Upper lobe of right lung (tissue), 1 donor: ENCODE measurements at regions not wholly inside any gene's neighbourhood (a gene's known extent, or its start where the extent isn't known, plus 50 kb on each side); places are given as distances from the start of the nearest gene placed in this dataset.
A peak's percentile ranks its signal among the peaks of the same experiment; 100 is the strongest.

Source experiments
- ATAC-seq: fragments of 200-7000 bp; cut with Tn5 transposase; one replicate; pipeline ENCODE4 v1.9.1; 2020; ENCODE audit warnings: mild to moderate bottlenecking, moderate library complexity
- DNase-seq: peaks from one replicate; pipeline ENCODE4 v3.0.0-alpha.2; 2020
- H3K27ac ChIP-seq: fragments of 200-600 bp; one replicate; pipeline ENCODE4 v1.8.0; 2022
- H3K27me3 ChIP-seq: fragments of 200-600 bp; one replicate; pipeline ENCODE4 v1.8.0; 2022; ENCODE audit warnings: mild to moderate bottlenecking
- H3K36me3 ChIP-seq: fragments of 200-600 bp; one replicate; pipeline ENCODE4 v1.8.0; 2022
- H3K4me1 ChIP-seq: fragments of 200-600 bp; one replicate; pipeline ENCODE4 v1.8.0; 2022
- H3K4me3 ChIP-seq: fragments of 200-600 bp; one replicate; pipeline ENCODE4 v1.8.0; 2022; ENCODE audit warnings: mild to moderate bottlenecking
- H3K9me3 ChIP-seq: fragments of 200-600 bp; one replicate; pipeline ENCODE4 v1.8.0; 2022
- CTCF ChIP-seq: fragments of 200-600 bp; IDR thresholded peaks from one replicate; pipeline ENCODE4 v1.8.0; 2022; ENCODE audit warnings: antibody characterized with exemption
- intact Hi-C: fragments of 100-400 bp; cut with DNase I; formaldehyde crosslinking; loops from one replicate; pipeline ENCODE4 v1.11.0; 2022
- donor health status: DM: no; HTN: yes; CAD: no; lungs with severe emphysema.

GRCh38 chr11:119539583-119539982, 116.6 kb upstream of the THY1 start:
- Histone ChIP-seq H3K9me3 (no peaks in the 10 kb centered on the region), H3K4me1 (no peaks in the 10 kb centered on the region), H3K27me3 (peaks cover 6% of the 10 kb centered on the region), H3K27ac (no peak overlapping the region), H3K4me3 (no peak overlapping the region), H3K36me3 (no peaks in the 10 kb centered on the region)
- no peak for TF ChIP-seq CTCF
- DNase-seq = no peak
- ATAC-seq = no peak
- intact Hi-C loops = no loop called here

- Histone ChIP-seq H3K36me3 (no peaks in the 10 kb centered on the region), H3K27me3 (peaks cover 6% of the 10 kb centered on the region), H3K27ac (no peak overlapping the region), H3K4me3 (no peak overlapping the region), H3K4me1 (no peaks in the 10 kb centered on the region), H3K9me3 (no peaks in the 10 kb centered on the region)
- peak; percentile 3 for DNase-seq
- intact Hi-C loops = no loop called here
- no peak for TF ChIP-seq CTCF
- ATAC-seq = peak; percentile 31
Measured at GRCh38 chr11:119538753-119539152, 115.8 kb upstream of the THY1 start.

- no peaks in the 10 kb centered on the region for H3K4me1 ChIP-seq
- ATAC-seq (no peak), DNase-seq (peak; percentile 6)
- H3K27me3 ChIP-seq = peaks cover 10% of the 10 kb centered on the region
- intact Hi-C loops = no loop called here
- H3K27ac ChIP-seq = no peak overlapping the region
- H3K36me3 ChIP-seq = no peaks in the 10 kb centered on the region
- TF ChIP-seq CTCF = no peak
- no peaks in the 10 kb centered on the region for H3K9me3 ChIP-seq
- no peak overlapping the region for H3K4me3 ChIP-seq
Measured at GRCh38 chr11:119537306-119538253, 114.6 kb upstream of the THY1 start.

GRCh38 chr11:119536801-119537200, 113.8 kb upstream of the THY1 start:
- intact Hi-C loops = no loop called here
- no peaks in the 10 kb centered on the region for H3K9me3 ChIP-seq
- ATAC-seq (no peak), DNase-seq (no peak)
- no peak for TF ChIP-seq CTCF
- peaks cover 15% of the 10 kb centered on the region for H3K27me3 ChIP-seq
- no peak overlapping the region for H3K4me3 ChIP-seq
- no peaks in the 10 kb centered on the region for H3K4me1 ChIP-seq
- H3K27ac ChIP-seq = no peak overlapping the region
- H3K36me3 ChIP-seq = no peaks in the 10 kb centered on the region

GRCh38 chr11:119533921-119534736, 111.2 kb upstream of the THY1 start:
- intact Hi-C loops = no loop called here
- H3K4me1 ChIP-seq = no peaks in the 10 kb centered on the region
- no peaks in the 10 kb centered on the region for H3K36me3 ChIP-seq
- H3K4me3 ChIP-seq = no peak overlapping the region
- H3K27ac ChIP-seq = no peak overlapping the region
- peak; percentile 88 for TF ChIP-seq CTCF
- peaks cover 15% of the 10 kb centered on the region for H3K27me3 ChIP-seq
- ATAC-seq = peak; percentile 87
- DNase-seq = peak; percentile 87
- no peaks in the 10 kb centered on the region for H3K9me3 ChIP-seq
